PC-9 (cell line): ENCODE measurements at regions not wholly inside any gene's neighbourhood (a gene's known extent, or its start where the extent isn't known, plus 50 kb on each side); places are given as distances from the start of the nearest gene placed in this dataset.

ENCODE experiments used
- BruUV-seq: library from RNA; stranded (reverse); fragments of 400-500 nt; replicated peaks from 2 replicates; lab custom pipeline; 2021; lab: Mats Ljungman, UMichigan
- CTCF ChIA-PET: fragments of 300-600 bp; sonication (Branson Sonifier 250); formaldehyde crosslinking; loops from one replicate; lab custom pipeline; 2022; ENCODE audit warnings: antibody characterized with exemption; lab: Charles Lee
- POLR2A ChIA-PET: fragments of 300-600 bp; sonication (Branson Sonifier 250); formaldehyde crosslinking; loops from one replicate; lab custom pipeline; 2022; ENCODE audit warnings: antibody characterized with exemption; ENCODE audit not compliant: unreplicated experiment; lab: Charles Lee
- DNase-seq, 2 experiments: peaks; one replicate each; pipeline versions ENCODE4 v3.0.0 to v3.0.0-alpha.2; 2015 to 2022; ENCODE audit warnings: mixed read lengths in 1 of 2
- H2AFZ ChIP-seq: fragments of 200-600 bp; sonication (generic); 2 replicates; pipeline ENCODE4 v1.8.1; 2017; ENCODE audit warnings: antibody characterized with exemption
- H3F3A ChIP-seq: fragments of 200-600 bp; sonication (generic); 2 replicates; pipeline ENCODE4 v1.8.1; 2017; ENCODE audit warnings: antibody characterized with exemption, mild to moderate bottlenecking, low read depth; ENCODE audit not compliant: insufficient read depth
- H3K27ac ChIP-seq: fragments of 200-600 bp; sonication (generic); 2 replicates; pipeline ENCODE4 v1.6.1; 2016; ENCODE audit warnings: mixed run types
- H3K27me3 ChIP-seq: fragments of 200-600 bp; sonication (generic); 2 replicates; pipeline ENCODE4 v1.6.1; 2016; ENCODE audit warnings: low read depth, mixed run types; ENCODE audit not compliant: insufficient read depth
- H3K36me3 ChIP-seq: fragments of 200-600 bp; sonication (generic); 2 replicates; pipeline ENCODE4 v1.6.1; 2016; ENCODE audit warnings: low read depth, mixed run types
- H3K4me1 ChIP-seq: fragments of 200-600 bp; sonication (generic); replicated peaks from 2 replicates; pipeline ENCODE4 v1.6.1; 2016; ENCODE audit warnings: mixed run types; ENCODE audit not compliant: insufficient read depth
- H3K4me2 ChIP-seq: fragments of 200-600 bp; sonication (generic); 2 replicates; pipeline ENCODE4 v1.6.1; 2017; ENCODE audit warnings: mixed run types
- H3K4me3 ChIP-seq: fragments of 200-600 bp; sonication (generic); 2 replicates; pipeline ENCODE4 v1.6.1; 2016; ENCODE audit warnings: mixed run types
- H3K79me2 ChIP-seq: fragments of 200-600 bp; sonication (generic); 2 replicates; pipeline ENCODE4 v1.6.1; 2017; ENCODE audit warnings: low read depth, mixed run types
- H3K9me2 ChIP-seq: fragments of 200-600 bp; sonication (generic); 2 replicates; pipeline ENCODE4 v1.8.1; 2017; ENCODE audit warnings: mild to moderate bottlenecking; ENCODE audit not compliant: insufficient read depth
- H3K9me3 ChIP-seq: fragments of 200-600 bp; sonication (generic); 2 replicates; pipeline ENCODE4 v1.8.1; 2016; ENCODE audit warnings: low read depth; ENCODE audit not compliant: insufficient read depth
- H4K20me1 ChIP-seq: fragments of 200-600 bp; sonication (generic); 2 replicates; pipeline ENCODE4 v1.8.1; 2017; ENCODE audit not compliant: insufficient read depth
- CTCF ChIP-seq: fragments of 200-600 bp; sonication (generic); conservative IDR thresholded peaks from 2 replicates; pipeline ENCODE4 v1.6.1; 2017; ENCODE audit warnings: mixed run types, antibody characterized with exemption, mild to moderate bottlenecking, moderate library complexity
- EZH2 ChIP-seq: fragments of 200-600 bp; sonication (generic); IDR thresholded peaks from 2 replicates; pipeline ENCODE4 v1.8.0; 2017; ENCODE audit warnings: antibody characterized with exemption, low read depth
- intact Hi-C: fragments of 100-400 bp; cut with micrococcal nuclease; formaldehyde crosslinking; loops from one replicate; pipeline ENCODE4 v1.10.0; 2022; ENCODE audit not compliant: unreplicated experiment

DNA sequence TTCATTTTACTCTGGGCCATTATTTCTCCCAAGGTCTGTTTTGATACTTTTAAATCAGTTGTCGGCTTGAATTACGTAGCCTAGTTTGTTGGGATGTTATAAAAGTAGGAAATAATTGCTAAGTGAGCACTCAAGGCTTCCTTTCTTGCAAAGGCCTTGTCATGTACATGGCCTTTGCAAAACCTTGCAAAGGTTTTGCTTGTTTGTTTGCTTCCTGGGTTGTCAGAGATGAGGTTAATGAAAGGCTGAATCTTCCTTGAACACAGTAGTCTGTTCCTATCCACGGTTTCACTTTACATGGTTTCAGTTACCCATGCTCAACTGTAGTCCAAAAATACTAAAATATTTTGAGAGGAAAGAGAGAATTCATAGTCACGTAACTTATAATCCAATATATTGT, 113.5 kb downstream of the NAA11 start:
- DNase-seq, result no peak
- TF ChIP-seq CTCF, result no peak
- no peak for TF ChIP-seq EZH2
- intact Hi-C loops, result no loop called here
- Histone ChIP-seq H3K27ac (no peak overlapping the region), H3K27me3 (no peaks in the 10 kb centered on the region), H3K9me2 (no peaks in the 10 kb centered on the region), H3K9me3 (no peaks in the 10 kb centered on the region), H3K4me1 (no peaks in the 10 kb centered on the region), H3F3A (no peaks in the 10 kb centered on the region), H2AFZ (no peak overlapping the region), H4K20me1 (no peaks in the 10 kb centered on the region), H3K36me3 (no peaks in the 10 kb centered on the region), H3K4me2 (no peak overlapping the region), H3K4me3 (no peak overlapping the region), H3K79me2 (no peaks in the 10 kb centered on the region)
- POLR2A ChIA-PET, result interaction anchor here (1.0 kb wide), 1 partner anchor 1282 kb away, joined by 4 read pairs; no protein-coding TSS in a partner anchor
- BruUV-seq, result no TSS peak
- CTCF ChIA-PET, result no interaction called here

- Histone ChIP-seq H2AFZ (no peak overlapping the region), H3K9me3 (no peaks in the 10 kb centered on the region), H3K4me3 (no peak overlapping the region), H3K79me2 (no peaks in the 10 kb centered on the region), H3K27ac (no peak overlapping the region), H4K20me1 (no peaks in the 10 kb centered on the region), H3K4me1 (no peaks in the 10 kb centered on the region), H3K4me2 (no peak overlapping the region), H3K36me3 (no peaks in the 10 kb centered on the region), H3K27me3 (no peaks in the 10 kb centered on the region), H3F3A (no peaks in the 10 kb centered on the region), H3K9me2 (no peaks in the 10 kb centered on the region)
- intact Hi-C loops, result no loop called here
- no TSS peak for BruUV-seq
- ChIA-PET CTCF (no interaction called here), POLR2A (no interaction called here)
- TF ChIP-seq CTCF (no peak), EZH2 (no peak)
- DNase-seq, result no peak
Observed at GRCh38 chr4:79211490-79211889, 114.4 kb downstream of the NAA11 start.

DNA sequence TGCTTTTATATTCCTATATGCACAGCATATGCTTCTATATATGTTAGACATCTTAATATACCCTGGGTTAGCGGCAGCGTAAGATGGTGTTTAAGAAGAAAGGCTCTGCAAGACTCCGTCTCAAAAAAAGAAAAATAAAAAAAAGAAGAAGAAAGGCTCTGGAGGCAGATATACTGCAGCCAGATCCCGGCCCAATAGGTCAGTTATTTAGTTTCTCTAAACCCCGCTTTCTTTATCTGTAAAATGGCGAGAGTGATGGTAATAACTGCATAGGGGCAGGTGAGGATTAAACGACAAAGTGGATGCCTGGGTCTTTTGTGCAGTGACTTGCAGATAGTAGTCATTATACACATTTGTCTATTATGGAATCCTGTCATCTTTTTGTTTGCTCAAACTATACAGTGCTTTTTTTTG, 115.2 kb downstream of the NAA11 start:
- intact Hi-C loops, result no loop called here
- H2AFZ ChIP-seq, result no peak overlapping the region
- no peak for DNase-seq
- no peaks in the 10 kb centered on the region for H3K9me3 ChIP-seq
- H3F3A ChIP-seq, result no peaks in the 10 kb centered on the region
- H3K27me3 ChIP-seq, result no peaks in the 10 kb centered on the region
- H3K9me2 ChIP-seq, result no peaks in the 10 kb centered on the region
- H3K4me3 ChIP-seq, result no peak overlapping the region
- TF ChIP-seq EZH2, result no peak
- no peak for TF ChIP-seq CTCF
- no peaks in the 10 kb centered on the region for H3K4me1 ChIP-seq
- H4K20me1 ChIP-seq, result no peaks in the 10 kb centered on the region
- H3K79me2 ChIP-seq, result no peaks in the 10 kb centered on the region
- ChIA-PET CTCF (no interaction called here), POLR2A (no interaction called here)
- no TSS peak for BruUV-seq
- no peak overlapping the region for H3K27ac ChIP-seq
- H3K36me3 ChIP-seq, result no peaks in the 10 kb centered on the region
- no peak overlapping the region for H3K4me2 ChIP-seq
